B cell (primary cell): ENCODE measurements at regions not wholly inside any gene's neighbourhood (a gene's known extent, or its start where the extent isn't known, plus 50 kb on each side); places are given as distances from the start of the nearest gene placed in this dataset.

Experiments
- CTCF ChIP-seq: fragments of 200-600 bp; IDR thresholded peaks from one replicate; pipeline ENCODE4 v1.8.0; 2022; ENCODE audit warnings: antibody characterized with exemption, mild to moderate bottlenecking
- EZH2 ChIP-seq: IDR thresholded peaks from 2 replicates; pipeline ENCODE4 v1.6.1; 2012; ENCODE audit warnings: borderline replicate concordance, low read depth, mild to moderate bottlenecking, moderate library complexity, low read length; ENCODE audit not compliant: insufficient read depth, poor library complexity, severe bottlenecking

GRCh38 chr2:242048479-242048878 is 178.9 kb downstream of the RTP5 start:
- no peak for TF ChIP-seq CTCF
- TF ChIP-seq EZH2: no peak
